K562 (cell line): ENCODE measurements at regions not wholly inside any gene's neighbourhood (a gene's known extent, or its start where the extent isn't known, plus 50 kb on each side); places are given as distances from the start of the nearest gene placed in this dataset.

Source experiments
- CBX1 ChIP-seq: sonication (generic); IDR thresholded peaks from 2 replicates; pipeline ENCODE4 v1.6.1; 2016; ENCODE audit warnings: antibody characterized with exemption, low read depth, mild to moderate bottlenecking
- CREM ChIP-seq: IDR thresholded peaks from 2 replicates; pipeline ENCODE4 v1.6.1; 2014; ENCODE audit warnings: antibody characterized with exemption, low read depth
- GTF2A2 ChIP-seq: IDR thresholded peaks from 2 replicates; pipeline ENCODE4 v1.6.1; 2016; ENCODE audit warnings: mild to moderate bottlenecking, missing genetic modification characterization, missing compliant biosample characterization
- IFI16 ChIP-seq: fragments of 250-450 bp; sonication (Bioruptor Pico); IDR thresholded peaks from 2 replicates; pipeline ENCODE4 v2.1.2; 2022; ENCODE audit warnings: mild to moderate bottlenecking, inconsistent platforms
- KHSRP ChIP-seq: fragments of 450-650 bp; IDR thresholded peaks from 2 replicates; pipeline ENCODE4 v1.6.1; 2017
- MCM5 ChIP-seq: fragments of 450-650 bp; IDR thresholded peaks from 2 replicates; pipeline ENCODE4 v1.6.1; 2016; ENCODE audit warnings: low read depth
- SMARCA5 ChIP-seq: fragments of 450-650 bp; IDR thresholded peaks from 2 replicates; pipeline ENCODE4 v1.6.1; 2016
- ZNF140 ChIP-seq: fragments of 250-450 bp; sonication (Bioruptor Pico); IDR thresholded peaks from 2 replicates; pipeline ENCODE4 v1.8.0; 2021; ENCODE audit warnings: moderate library complexity, mild to moderate bottlenecking, inconsistent platforms
- TF ChIP-seq, protein P1 (sequence below): sonication (generic); formaldehyde crosslinking; IDR thresholded peaks from 2 replicates; pipeline ENCODE4 v1.8.1; 2023; ENCODE audit warnings: mild to moderate bottlenecking, missing genetic modification reagents
- TF ChIP-seq, protein P2 (sequence below): sonication (generic); formaldehyde crosslinking; IDR thresholded peaks from 2 replicates; pipeline ENCODE4 v1.5.0; 2020; ENCODE audit warnings: missing genetic modification reagents
- TF ChIP-seq, protein P3 (sequence below): fragments of 250-450 bp; sonication (Bioruptor Pico); IDR thresholded peaks from 2 replicates; pipeline ENCODE4 v1.5.1; 2021; ENCODE audit warnings: mild to moderate bottlenecking

DNA sequence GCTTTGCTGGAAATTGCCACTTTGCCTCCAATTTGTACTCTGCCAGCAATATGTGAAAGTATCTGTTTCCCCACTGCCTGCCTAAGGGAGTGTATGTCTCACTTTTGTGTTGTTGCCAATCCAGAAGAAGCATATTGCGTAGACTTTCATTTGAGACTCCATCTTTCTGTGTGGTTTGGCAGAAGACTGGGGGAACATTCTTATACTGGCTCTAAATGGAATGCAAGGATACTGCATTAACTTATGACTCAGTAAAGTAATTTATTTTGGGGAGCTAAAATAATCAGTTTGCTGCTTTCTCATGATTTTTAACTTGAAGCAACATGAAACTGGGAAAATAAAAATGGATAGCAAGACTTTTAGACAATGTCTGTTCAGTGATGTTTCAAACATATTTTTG is 107.7 kb upstream of the TMPRSS2 start (continued):
- TF ChIP-seq, protein P1, sequence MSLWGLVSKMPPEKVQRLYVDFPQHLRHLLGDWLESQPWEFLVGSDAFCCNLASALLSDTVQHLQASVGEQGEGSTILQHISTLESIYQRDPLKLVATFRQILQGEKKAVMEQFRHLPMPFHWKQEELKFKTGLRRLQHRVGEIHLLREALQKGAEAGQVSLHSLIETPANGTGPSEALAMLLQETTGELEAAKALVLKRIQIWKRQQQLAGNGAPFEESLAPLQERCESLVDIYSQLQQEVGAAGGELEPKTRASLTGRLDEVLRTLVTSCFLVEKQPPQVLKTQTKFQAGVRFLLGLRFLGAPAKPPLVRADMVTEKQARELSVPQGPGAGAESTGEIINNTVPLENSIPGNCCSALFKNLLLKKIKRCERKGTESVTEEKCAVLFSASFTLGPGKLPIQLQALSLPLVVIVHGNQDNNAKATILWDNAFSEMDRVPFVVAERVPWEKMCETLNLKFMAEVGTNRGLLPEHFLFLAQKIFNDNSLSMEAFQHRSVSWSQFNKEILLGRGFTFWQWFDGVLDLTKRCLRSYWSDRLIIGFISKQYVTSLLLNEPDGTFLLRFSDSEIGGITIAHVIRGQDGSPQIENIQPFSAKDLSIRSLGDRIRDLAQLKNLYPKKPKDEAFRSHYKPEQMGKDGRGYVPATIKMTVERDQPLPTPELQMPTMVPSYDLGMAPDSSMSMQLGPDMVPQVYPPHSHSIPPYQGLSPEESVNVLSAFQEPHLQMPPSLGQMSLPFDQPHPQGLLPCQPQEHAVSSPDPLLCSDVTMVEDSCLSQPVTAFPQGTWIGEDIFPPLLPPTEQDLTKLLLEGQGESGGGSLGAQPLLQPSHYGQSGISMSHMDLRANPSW (CRISPR knock-in tag): no peak
- TF ChIP-seq MCM5 (no peak), IFI16 (CRISPR knock-in tag) (no peak), SMARCA5 (no peak), CREM (no peak), ZNF140 (no peak), GTF2A2 (no peak), KHSRP (no peak), CBX1 (no peak)
- TF ChIP-seq, protein P2, sequence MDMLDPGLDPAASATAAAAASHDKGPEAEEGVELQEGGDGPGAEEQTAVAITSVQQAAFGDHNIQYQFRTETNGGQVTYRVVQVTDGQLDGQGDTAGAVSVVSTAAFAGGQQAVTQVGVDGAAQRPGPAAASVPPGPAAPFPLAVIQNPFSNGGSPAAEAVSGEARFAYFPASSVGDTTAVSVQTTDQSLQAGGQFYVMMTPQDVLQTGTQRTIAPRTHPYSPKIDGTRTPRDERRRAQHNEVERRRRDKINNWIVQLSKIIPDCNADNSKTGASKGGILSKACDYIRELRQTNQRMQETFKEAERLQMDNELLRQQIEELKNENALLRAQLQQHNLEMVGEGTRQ: no peak
- TF ChIP-seq, protein P3, sequence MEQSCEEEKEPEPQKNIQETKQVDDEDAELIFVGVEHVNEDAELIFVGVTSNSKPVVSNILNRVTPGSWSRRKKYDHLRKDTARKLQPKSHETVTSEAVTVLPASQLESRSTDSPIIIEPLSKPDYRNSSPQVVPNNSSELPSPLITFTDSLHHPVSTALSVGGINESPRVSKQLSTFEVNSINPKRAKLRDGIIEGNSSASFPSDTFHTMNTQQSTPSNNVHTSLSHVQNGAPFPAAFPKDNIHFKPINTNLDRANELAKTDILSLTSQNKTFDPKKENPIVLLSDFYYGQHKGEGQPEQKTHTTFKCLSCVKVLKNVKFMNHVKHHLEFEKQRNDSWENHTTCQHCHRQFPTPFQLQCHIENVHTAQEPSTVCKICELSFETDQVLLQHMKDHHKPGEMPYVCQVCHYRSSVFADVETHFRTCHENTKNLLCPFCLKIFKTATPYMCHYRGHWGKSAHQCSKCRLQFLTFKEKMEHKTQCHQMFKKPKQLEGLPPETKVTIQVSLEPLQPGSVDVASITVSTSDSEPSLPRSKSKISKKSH: no peak
